ENCODE measurements at regions not wholly inside any gene's neighbourhood (a gene's known extent, or its start where the extent isn't known, plus 50 kb on each side); places are given as distances from the start of the nearest gene placed in this dataset.

DNA sequence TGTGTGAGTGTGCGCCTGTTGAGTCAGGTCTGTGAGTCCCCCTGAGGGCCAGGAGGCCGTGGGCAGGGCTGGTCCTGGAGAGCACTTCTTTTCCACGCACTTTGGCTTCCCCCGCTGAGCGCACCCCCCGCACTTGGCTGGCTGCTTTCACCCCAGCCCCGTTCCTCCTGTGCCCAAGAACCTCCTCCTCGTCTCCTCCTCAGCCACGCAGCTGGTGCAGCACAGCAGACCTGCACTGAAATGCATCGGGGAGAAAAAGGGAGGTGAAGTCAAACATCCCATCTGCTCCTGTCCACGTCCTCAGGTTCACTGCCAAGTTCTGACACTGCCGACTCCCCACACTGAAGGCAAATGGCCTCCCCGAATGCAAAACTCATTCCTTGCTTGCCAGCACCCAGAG lies 362.7 kb upstream of the SFSWAP start:
- ATAC-seq = no peak
- intact Hi-C loops (cut with micrococcal nuclease) (loop anchor here (5.0 kb wide), 1 partner anchor 104 kb away; no protein-coding TSS in a partner anchor), in situ Hi-C loops (cut with MboI) (no loop called here)
- peaks cover 7% of the 10 kb centered on the region for H3K9me3 ChIP-seq (replicated peaks; ENCODE audit: control insufficient read depth, insufficient read depth, low read depth, low read length)
- no peaks in the 10 kb centered on the region; the same call in 2 of the 3 replicates for H3K36me3 ChIP-seq (ENCODE audit: control insufficient read depth, insufficient read depth, low read length)
- H3K4me2 ChIP-seq (ENCODE audit: insufficient read depth, low read length) = 0 out of 2 replicates have a peak overlapping the region, but pooled peaks have one; percentile 4
- no peak overlapping the region for H3K9ac ChIP-seq (ENCODE audit: insufficient read depth in 1 of 2, low read depth in 2 of 2, low read length in 2 of 2)
- peaks cover 39 to 43% of the 10 kb centered on the region in 2 experiments for H3K4me1 ChIP-seq (replicated peaks in 1 of 2; ENCODE audit: control insufficient read depth in 2 of 2, insufficient read depth in 2 of 2, low read length in 2 of 2)
- DNase-seq (ENCODE audit: extremely low read depth in 1 of 4, low spot score in 3 of 4) = no peak
- POLR2A ChIA-PET = no interaction called here
- H3K4me3 ChIP-seq = no peak overlapping the region
- no peak overlapping the region for H3K27ac ChIP-seq (ENCODE audit: extremely low read depth, low read depth, low read length)
- CTCF ChIA-PET (ENCODE audit: low intra/inter-chr PET ratio) = no interaction called here
- WGBS (ENCODE audit: insufficient coverage, low coverage, missing lambda C conversion rate) = 60% methylated on average over 13 of the region's 13 CpGs
- no TSS peak for BruUV-seq (replicated peaks)
- H3K27me3 ChIP-seq (ENCODE audit: control insufficient read depth in 2 of 2, insufficient read depth in 2 of 2, low read length in 2 of 2) = no peaks in the 10 kb centered on the region
- no peaks in the 10 kb centered on the region for H4K20me1 ChIP-seq (replicated peaks; ENCODE audit: control insufficient read depth, insufficient read depth, low read length)
- H3K79me2 ChIP-seq (ENCODE audit: control insufficient read depth, insufficient read depth, low read length) = no peaks in the 10 kb centered on the region
- no peak for FAIRE-seq
- H3K9me1 ChIP-seq (ENCODE audit: control insufficient read depth, insufficient read depth, low read length) = no peaks in the 10 kb centered on the region
- H2AFZ ChIP-seq (ENCODE audit: low read depth, low read length) = peak overlapping the region; percentile 37; the same call in 1 of the 2 replicates
- TF ChIP-seq, protein P1, sequence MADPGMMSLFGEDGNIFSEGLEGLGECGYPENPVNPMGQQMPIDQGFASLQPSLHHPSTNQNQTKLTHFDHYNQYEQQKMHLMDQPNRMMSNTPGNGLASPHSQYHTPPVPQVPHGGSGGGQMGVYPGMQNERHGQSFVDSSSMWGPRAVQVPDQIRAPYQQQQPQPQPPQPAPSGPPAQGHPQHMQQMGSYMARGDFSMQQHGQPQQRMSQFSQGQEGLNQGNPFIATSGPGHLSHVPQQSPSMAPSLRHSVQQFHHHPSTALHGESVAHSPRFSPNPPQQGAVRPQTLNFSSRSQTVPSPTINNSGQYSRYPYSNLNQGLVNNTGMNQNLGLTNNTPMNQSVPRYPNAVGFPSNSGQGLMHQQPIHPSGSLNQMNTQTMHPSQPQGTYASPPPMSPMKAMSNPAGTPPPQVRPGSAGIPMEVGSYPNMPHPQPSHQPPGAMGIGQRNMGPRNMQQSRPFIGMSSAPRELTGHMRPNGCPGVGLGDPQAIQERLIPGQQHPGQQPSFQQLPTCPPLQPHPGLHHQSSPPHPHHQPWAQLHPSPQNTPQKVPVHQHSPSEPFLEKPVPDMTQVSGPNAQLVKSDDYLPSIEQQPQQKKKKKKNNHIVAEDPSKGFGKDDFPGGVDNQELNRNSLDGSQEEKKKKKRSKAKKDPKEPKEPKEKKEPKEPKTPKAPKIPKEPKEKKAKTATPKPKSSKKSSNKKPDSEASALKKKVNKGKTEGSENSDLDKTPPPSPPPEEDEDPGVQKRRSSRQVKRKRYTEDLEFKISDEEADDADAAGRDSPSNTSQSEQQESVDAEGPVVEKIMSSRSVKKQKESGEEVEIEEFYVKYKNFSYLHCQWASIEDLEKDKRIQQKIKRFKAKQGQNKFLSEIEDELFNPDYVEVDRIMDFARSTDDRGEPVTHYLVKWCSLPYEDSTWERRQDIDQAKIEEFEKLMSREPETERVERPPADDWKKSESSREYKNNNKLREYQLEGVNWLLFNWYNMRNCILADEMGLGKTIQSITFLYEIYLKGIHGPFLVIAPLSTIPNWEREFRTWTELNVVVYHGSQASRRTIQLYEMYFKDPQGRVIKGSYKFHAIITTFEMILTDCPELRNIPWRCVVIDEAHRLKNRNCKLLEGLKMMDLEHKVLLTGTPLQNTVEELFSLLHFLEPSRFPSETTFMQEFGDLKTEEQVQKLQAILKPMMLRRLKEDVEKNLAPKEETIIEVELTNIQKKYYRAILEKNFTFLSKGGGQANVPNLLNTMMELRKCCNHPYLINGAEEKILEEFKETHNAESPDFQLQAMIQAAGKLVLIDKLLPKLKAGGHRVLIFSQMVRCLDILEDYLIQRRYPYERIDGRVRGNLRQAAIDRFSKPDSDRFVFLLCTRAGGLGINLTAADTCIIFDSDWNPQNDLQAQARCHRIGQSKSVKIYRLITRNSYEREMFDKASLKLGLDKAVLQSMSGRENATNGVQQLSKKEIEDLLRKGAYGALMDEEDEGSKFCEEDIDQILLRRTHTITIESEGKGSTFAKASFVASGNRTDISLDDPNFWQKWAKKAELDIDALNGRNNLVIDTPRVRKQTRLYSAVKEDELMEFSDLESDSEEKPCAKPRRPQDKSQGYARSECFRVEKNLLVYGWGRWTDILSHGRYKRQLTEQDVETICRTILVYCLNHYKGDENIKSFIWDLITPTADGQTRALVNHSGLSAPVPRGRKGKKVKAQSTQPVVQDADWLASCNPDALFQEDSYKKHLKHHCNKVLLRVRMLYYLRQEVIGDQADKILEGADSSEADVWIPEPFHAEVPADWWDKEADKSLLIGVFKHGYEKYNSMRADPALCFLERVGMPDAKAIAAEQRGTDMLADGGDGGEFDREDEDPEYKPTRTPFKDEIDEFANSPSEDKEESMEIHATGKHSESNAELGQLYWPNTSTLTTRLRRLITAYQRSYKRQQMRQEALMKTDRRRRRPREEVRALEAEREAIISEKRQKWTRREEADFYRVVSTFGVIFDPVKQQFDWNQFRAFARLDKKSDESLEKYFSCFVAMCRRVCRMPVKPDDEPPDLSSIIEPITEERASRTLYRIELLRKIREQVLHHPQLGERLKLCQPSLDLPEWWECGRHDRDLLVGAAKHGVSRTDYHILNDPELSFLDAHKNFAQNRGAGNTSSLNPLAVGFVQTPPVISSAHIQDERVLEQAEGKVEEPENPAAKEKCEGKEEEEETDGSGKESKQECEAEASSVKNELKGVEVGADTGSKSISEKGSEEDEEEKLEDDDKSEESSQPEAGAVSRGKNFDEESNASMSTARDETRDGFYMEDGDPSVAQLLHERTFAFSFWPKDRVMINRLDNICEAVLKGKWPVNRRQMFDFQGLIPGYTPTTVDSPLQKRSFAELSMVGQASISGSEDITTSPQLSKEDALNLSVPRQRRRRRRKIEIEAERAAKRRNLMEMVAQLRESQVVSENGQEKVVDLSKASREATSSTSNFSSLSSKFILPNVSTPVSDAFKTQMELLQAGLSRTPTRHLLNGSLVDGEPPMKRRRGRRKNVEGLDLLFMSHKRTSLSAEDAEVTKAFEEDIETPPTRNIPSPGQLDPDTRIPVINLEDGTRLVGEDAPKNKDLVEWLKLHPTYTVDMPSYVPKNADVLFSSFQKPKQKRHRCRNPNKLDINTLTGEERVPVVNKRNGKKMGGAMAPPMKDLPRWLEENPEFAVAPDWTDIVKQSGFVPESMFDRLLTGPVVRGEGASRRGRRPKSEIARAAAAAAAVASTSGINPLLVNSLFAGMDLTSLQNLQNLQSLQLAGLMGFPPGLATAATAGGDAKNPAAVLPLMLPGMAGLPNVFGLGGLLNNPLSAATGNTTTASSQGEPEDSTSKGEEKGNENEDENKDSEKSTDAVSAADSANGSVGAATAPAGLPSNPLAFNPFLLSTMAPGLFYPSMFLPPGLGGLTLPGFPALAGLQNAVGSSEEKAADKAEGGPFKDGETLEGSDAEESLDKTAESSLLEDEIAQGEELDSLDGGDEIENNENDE (IDR thresholded peaks at IDR 0.05; ENCODE audit: low read depth, low read length) = no peak
- TF ChIP-seq, protein P2, sequence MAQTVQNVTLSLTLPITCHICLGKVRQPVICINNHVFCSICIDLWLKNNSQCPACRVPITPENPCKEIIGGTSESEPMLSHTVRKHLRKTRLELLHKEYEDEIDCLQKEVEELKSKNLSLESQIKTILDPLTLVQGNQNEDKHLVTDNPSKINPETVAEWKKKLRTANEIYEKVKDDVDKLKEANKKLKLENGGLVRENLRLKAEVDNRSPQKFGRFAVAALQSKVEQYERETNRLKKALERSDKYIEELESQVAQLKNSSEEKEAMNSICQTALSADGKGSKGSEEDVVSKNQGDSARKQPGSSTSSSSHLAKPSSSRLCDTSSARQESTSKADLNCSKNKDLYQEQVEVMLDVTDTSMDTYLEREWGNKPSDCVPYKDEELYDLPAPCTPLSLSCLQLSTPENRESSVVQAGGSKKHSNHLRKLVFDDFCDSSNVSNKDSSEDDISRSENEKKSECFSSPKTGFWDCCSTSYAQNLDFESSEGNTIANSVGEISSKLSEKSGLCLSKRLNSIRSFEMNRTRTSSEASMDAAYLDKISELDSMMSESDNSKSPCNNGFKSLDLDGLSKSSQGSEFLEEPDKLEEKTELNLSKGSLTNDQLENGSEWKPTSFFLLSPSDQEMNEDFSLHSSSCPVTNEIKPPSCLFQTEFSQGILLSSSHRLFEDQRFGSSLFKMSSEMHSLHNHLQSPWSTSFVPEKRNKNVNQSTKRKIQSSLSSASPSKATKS (CRISPR knock-in tag; IDR thresholded peaks at IDR 0.05) = no peak
- TF ChIP-seq HMG20B (CRISPR knock-in tag; IDR thresholded peaks at IDR 0.05) = no peak
- TF ChIP-seq CBFA2T3 (IDR thresholded peaks at IDR 0.05) = no peak
- TF ChIP-seq, protein P3, sequence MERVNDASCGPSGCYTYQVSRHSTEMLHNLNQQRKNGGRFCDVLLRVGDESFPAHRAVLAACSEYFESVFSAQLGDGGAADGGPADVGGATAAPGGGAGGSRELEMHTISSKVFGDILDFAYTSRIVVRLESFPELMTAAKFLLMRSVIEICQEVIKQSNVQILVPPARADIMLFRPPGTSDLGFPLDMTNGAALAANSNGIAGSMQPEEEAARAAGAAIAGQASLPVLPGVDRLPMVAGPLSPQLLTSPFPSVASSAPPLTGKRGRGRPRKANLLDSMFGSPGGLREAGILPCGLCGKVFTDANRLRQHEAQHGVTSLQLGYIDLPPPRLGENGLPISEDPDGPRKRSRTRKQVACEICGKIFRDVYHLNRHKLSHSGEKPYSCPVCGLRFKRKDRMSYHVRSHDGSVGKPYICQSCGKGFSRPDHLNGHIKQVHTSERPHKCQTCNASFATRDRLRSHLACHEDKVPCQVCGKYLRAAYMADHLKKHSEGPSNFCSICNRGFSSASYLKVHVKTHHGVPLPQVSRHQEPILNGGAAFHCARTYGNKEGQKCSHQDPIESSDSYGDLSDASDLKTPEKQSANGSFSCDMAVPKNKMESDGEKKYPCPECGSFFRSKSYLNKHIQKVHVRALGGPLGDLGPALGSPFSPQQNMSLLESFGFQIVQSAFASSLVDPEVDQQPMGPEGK (CRISPR knock-in tag; IDR thresholded peaks at IDR 0.05; ENCODE audit: borderline replicate concordance) = no peak
- no peak for TF ChIP-seq TFAM (CRISPR knock-in tag; conservative IDR thresholded peaks at IDR 0.05)
- no peak for TF ChIP-seq BRF1 (IDR thresholded peaks at IDR 0.05; ENCODE audit: borderline replicate concordance, extremely low read depth, insufficient read length)
